Renal cortex interstitium (tissue), 11 donors: ENCODE measurements at regions not wholly inside any gene's neighbourhood (a gene's known extent, or its start where the extent isn't known, plus 50 kb on each side); places are given as distances from the start of the nearest gene placed in this dataset.

Source experiments
- DNase-seq, 11 donors: peaks; one replicate each; pipeline ENCODE4 v3.0.0-alpha.2; 2013; ENCODE audit warnings: low read depth in 9 of 11, low spot score in 4 of 11; ENCODE audit errors: extremely low read depth in 1 of 11

DNA sequence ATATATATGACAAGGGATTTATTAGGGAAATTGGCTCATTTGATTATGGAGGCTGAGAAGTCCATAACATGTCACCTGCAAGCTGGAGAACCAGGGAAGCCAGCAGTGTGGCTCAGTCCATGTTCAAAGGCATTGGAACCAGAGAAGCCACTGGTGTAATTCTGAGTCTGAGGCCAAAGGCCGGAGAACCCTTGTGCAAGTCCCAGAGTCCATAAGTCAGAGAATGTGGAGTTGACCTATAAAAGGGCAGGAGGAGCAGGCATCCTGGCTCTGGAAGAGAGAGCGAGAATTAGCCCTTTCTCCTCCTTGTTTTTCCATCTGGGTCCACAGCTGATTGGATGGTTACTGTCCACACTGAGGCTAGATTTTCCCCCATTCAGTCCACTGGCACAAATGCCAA is 319.8 kb downstream of the IGSF11 start:
- no peak for DNase-seq

DNA sequence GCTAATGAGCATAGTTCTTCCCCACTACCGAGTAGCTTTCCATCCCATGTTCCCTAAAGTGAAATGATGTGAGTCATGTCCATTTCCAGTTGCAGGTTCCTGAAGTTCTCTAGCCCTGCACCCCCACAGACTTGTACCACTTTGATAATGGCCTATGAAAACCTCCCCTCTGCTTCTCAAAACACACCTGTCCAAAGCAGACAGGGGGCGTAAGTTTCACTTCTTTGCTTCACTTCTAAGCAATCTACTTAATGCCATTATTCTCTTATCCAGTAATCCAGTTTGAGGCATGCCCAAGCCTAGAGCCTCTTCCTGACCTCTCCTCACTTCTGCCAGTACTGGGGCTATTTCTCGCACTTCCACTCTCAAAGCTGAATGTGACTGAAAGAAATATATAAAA is 305.1 kb downstream of the IGSF11 start:
- DNase-seq = no peak

DNA sequence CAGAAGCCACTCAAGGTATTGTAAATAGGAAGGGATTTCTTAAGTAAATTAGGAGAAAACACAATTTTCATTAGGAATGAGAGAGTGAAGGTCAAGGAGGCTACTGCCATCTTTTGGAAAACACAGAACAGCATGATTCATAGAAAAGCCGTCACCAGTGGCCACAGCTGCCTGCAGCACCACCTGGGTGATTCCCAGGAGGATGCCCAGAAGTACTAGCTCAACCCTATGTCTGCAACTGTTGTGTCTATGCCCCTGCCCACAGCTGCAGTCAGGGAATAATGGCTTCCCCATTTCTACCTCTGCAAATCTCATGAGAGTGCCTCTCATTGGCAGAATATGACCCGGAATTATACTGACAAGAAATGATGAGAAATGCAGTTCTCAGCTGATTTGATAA is 300.0 kb downstream of the IGSF11 start:
- DNase-seq = no peak

DNA sequence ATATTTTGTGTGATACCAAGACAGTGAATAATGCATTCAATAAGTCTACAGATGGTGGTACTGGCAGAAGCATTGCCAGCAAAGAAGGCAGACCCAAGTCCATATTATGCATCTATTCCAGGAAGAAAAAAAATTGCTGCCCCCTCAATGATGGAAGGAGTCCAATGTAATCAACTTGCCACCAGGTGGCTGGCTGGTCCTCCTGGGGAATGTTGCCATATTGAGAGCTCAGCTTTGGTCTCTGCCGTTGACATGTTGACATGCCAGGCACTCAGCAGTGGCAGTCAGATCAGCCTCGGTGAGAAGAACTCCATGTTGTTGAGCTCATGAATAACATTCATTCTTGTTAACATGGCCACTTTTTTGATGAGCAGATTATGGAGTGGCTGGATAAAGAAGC is 298.5 kb downstream of the IGSF11 start:
- DNase-seq = no peak

DNA sequence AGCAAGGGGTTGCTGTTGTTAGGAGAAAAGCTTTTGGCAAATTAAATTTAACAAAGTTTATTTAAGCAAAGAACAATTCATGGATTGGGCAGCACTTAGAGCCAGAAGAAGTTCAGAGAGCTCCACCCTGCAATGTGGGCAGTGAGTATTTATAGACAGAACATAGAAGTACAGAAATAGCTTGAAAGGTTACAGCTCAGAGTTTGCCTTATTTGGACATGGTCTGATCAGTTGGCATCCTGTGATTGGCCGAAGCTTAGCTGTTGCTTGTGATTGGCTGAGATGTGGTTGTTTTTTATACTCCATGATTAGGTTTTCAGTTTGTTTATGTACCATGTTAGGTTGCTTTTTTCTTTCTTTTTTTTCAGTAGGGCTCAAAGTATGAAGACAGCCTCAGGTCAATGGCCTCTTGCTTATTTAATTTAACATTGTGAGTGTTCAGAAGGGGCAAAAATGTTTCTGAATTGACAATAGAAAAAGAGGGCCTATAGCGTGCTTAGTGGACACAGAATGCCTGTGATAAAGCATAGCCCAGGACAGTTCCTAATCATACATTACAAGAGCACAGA is 293.8 kb downstream of the IGSF11 start:
- DNase-seq = no peak

DNA sequence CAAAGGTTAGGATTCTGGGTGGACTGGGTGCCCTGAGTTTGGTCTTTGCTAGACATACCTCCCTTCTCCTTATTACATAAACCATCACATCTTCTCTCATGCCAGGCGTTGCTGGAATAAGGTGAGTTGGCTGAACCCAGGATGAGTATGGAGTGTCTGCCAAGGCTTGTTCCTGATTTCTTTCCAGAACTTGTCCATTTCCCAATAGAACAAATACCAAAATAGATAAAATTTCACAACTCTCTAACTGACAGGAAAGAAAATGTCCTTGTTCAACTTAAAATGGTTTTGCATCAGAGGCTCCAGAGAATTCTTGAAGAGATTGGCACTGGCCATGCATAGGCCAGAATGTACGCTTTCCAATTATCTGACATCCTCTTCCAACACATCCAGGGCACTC is 291.9 kb downstream of the IGSF11 start:
- no peak for DNase-seq

DNA sequence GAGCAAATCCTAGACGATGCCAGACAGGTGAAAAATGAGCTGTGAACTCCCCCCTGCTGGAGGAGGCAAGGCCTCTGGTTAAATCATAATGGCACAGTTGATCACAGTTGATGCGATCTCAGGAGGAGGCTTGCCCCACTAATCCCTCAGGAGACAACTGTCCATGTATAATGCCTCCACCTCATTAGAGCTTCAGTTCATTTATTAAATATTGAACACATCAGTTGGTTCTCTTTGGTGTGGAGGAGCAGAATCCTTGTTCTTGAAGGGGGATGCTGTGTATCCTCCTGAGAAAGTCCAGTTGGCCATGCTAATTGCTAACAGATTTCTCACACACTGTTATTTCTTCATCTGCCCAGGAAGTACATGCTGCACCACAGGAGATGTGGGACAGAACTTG is 290.5 kb downstream of the IGSF11 start:
- no peak for DNase-seq

DNA sequence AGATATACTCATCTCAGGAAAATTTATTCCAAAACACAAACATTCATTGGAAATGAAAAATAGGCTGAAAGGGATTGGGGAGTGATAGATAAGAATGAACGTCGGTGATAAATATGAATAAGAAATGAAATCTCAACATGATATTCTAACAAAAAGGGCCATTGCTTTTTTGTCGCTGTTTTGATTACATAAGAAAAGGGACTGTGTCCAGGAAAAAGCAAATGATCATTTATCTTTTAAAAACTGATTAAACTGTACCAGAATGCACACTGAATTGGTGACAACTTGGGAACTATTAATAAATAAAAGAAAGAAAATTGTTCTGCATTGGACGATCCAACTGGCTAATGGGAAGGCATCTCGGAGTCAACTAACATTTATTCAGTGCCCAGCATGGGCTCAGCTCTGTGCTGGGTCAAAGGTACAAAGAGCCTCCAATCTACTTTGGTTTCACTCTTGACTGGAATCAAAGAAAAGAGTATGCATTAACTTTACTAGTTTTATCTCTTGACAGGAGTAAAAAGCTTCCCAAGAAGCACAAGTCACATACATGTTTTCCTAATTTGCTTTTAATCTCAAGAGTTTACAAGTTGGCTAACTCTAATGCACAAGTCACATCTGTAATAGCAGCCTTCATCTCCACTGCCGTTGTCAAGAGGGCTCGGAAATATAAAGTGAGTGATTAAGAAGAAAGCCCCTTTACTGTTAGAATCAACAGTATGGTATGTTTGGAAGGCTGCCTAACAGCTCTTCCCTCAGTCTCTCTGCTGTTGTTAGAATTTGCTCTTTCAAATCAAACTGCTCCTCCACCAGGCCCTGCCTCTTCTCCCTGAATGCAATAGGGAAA is 280.0 kb downstream of the IGSF11 start:
- DNase-seq = no peak

DNA sequence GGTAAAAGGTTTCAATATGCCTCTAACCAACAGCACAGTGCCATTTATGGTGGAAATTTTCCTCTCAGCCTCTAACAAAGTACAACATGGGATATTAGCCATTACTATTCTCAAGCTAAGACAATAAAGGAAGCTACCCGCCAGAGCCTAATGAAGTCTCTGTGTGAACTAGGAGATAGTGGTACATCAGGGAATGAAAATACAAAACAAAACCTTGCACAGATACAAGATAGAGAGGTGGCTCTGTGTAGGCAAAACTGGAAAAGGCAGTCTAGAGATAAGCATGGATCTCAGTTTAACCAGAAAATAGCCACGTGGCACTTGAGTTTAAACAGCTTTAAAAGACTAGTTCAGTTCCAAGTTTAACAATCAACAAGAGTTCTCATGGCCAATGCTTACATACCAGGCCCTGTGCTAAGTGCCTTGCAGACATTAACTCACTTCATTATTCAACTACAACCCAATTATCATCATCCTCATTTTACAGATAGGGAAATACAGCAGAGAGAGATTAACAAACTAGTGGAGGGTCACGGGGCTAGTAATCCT is 279.3 kb downstream of the IGSF11 start:
- DNase-seq = no peak

DNA sequence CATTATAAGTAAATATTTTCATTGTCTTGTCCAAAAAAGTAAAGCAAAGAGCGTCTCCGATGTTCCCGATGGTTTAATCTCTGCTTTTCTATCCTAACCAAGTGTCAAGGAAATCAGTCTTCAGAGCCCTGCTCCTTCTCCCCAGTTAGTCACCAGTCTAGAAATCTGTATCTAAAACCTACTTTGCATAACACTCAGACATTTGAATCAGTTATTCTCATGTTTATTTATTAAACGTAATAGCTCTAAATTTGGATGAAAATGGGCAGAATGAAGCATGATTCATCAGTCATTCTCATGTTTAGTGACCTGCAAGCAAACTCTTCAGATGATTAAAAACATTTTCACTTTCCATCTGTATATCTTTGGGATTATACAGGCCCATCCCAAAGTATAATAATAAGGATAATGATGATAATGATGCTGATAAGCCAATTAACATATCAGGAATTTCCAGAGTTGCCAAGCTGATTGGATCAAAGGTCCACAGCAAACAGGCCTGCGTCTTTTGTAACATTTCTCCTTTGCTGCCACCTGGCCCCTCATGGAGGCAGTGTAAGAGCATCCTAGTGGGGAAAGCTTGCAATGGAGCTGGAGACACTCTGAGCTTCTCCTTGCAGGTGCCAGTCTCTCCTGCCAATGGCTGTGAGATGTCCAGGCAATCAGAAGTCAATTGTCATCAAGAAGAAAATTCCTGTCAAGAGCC is 273.9 kb downstream of the IGSF11 start:
- no peak for DNase-seq

DNA sequence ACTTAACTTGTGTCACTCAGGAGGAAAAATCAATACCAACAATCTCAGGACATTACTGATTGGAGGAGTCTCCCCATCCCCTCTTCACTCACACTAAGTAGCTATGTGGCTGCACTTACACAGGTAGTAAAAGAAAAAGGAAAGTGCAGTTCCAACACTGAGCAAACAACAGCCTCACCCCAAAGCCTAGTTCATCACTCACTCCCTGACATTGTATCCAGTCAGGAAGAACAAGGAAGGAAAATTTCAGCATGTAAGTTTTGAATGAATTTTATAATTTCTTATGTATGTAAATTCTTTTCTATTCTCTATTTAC is 273.4 kb downstream of the IGSF11 start:
- DNase-seq = no peak

DNA sequence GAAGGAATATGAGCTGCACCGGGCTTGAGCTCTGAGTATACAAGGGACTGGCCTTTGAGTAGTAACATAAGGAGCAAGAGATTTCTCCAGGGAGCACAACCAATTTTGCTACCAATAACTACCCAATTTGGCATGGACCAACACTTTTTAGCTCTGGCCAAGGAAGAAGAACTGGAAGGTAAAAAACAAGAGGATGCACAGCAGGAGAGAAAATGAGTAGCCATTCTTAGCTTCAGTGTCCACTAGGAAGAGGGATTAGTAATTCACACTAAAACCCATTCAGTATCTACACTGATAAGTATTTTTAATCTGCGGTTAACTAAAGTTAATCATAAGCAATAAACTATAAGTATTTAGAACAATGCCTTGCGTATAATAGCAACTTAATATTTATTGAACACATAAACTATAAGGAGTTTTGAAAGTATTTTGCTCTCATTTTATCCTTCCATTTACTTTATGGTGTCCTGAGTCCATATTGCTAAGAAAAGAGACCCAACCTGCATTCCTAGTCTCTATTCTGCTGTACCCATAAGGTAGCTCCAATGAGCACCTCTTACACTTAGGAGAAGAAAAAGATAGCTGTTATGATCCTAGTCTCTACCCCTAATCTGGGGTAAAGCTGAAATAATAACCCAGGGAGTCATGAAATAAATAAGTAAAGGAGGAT is 268.9 kb downstream of the IGSF11 start:
- DNase-seq = no peak

DNA sequence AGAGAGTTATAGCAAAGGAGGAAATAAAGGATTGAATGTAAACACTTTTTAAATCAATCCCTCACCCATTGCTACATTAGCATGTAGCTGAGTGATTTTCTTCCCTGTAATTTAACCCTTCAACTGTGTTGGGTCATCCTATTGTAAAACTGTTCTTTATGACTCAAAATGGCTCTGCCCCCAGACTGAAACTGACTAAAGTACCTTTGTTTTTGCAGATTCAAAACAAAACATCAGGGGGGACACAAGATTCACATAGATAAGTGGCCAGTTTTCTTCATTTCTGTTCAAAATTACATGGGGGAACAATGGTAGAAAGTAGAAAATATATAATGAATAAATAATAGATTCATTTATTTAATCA is 268.4 kb downstream of the IGSF11 start:
- no peak for DNase-seq

DNA sequence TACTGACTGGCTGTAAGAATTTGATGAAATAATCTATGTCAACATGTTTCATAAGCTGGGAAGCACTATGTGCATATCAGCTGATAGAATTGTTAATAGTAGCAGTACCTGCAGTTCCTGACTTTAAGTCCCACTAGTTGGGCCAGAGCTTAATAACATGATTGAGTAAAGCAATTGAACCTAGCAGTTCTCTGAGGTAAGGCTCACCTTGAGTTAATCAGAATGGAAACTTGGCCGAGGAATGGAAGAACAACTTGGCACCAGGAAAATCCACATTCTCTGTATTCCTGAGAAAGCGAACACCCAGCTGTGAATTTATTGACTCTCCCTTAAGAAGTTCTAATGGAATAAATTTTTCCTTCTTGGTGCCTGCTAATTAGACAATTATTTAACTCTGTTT is 262.6 kb downstream of the IGSF11 start:
- no peak for DNase-seq

DNA sequence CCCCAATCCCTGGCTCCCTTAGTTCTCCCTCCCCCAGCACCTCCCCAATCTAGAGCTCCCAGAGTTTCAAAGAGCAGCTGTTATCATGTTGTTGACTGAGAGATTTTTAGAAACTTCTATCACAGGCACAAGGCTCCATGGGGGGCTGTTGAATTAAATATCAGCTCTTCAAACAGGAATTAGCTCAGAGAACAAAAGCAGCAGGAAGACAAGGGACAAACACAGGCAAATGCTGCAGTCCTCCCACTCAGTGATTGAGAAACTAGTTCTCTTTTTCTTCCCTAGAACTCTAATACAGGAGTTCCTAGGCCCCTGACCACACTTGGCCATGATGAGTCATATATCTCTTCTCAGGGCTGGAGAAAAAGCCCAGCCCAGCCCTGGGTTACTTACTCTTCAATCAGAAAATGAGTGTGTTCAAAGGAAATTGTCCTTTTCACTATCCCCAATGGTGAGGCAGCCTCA is 262.1 kb downstream of the IGSF11 start:
- DNase-seq = no peak

DNA sequence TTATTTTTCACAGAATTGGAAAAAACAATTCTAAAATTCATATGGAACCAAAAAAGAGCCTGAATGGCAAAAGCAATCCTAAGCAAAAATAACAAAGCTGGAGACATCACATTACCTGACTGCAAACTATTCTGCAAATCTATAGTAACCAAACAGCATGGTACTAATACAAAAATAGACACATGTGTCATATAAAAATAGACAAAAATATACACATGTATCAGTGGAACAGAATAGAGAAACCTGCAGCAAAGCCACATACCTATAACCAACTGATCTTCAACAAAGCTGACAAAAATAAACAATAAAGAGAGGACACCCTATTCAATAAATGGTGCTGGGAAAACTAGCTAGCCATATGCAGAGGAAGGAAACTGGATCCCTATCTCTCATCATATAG is 259.6 kb downstream of the IGSF11 start:
- DNase-seq = no peak

DNA sequence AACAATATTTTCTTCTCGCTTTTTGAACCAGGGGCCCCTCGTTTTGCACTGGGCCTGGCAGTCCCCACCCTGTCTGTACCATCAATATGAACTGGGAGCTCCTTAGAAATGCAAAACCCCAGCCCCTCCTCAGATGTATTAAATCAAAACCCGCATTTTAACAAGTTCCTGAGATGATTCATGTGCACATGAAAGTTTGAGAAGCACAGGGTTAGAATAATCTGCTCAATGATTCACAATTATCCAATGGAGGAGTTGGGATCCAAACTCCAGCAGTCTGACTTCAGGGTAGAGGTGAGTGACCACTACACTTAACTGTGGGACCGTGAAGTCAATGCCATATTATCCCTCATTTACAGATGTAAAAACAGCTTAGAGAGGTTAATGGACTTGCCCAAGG is 256.4 kb downstream of the IGSF11 start:
- DNase-seq = no peak

DNA sequence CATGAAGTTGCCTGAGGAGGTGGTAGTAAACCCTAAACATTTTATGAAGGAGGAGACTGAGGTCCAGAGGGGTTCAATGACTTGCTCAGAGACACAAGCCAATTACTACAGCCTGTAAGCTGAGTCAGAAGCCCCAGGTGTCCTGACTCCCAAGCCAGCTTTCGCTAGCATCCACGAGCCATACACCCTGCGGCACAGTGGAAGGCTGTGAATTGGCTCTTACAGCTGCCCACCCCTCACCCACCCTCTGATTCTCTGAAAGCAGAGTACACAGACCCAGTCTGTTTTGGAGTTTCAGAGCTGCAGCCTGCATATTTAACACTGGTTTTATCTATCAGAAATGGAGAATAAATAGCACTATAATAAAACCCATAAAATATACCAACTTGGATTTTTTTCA is 253.4 kb downstream of the IGSF11 start:
- DNase-seq = no peak

DNA sequence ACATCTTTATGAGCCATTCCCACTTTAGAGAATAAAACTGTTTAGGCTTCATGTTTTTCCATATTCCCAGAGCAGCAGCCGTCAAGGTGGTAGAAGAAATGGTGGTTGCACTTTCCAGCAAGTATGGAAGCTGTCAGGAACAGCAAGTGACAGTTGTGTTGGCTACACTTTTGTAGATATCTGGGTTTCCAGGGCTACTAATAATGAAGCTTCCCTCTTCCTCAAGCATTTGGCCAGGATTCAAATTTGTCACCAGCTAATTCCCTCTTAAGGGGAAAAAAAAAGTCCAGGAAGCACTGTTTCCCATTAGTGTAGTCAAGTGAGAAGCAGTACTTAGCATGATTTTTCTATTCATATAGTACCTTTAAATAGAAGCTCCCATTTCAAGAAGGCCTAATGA is 252.8 kb downstream of the IGSF11 start:
- DNase-seq = no peak

DNA sequence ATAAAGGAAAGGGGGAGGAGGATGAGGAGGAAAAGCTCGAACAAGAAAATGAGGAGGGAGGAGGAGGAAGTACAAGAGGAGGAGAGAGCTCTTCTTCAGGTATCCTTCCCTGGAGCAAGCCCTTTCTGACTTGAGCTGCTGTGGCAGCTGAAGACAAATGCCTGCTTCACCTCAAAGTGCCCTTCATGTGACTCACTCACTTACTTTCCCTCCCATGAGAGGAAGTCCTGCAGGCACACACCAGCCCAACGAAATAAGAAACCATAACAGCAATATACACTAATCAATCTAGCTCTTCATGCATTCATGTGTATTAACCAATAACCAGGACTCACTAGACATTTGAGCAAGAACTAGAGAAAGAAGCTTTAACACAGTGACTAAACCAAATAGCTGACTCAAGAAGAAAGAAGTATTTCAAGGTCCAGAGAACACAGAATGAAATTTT is 251.9 kb downstream of the IGSF11 start:
- no peak for DNase-seq
